Stomach (tissue), 8 donors: ENCODE measurements at regions not wholly inside any gene's neighbourhood (a gene's known extent, or its start where the extent isn't known, plus 50 kb on each side); places are given as distances from the start of the nearest gene placed in this dataset.
A peak's percentile ranks its signal among the peaks of the same experiment; 100 is the strongest.

Source experiments
- DNase-seq, 2 donors: peaks; one replicate each; pipeline versions ENCODE4 v3.0.0 to v3.0.0-alpha.2; 2013 to 2019
- H3K27ac ChIP-seq, 5 donors: fragments of 200-600 bp in 4 of 5; sonication (generic) in 4 of 5; one replicate each; pipeline ENCODE4 v1.5.1; 2013 to 2019; ENCODE audit warnings: mild to moderate bottlenecking in 1 of 5, moderate library complexity in 1 of 5
- H3K27me3 ChIP-seq, 3 donors: fragments of 200-600 bp; sonication (generic); one replicate each; pipeline ENCODE4 v1.5.1; 2017 to 2019; ENCODE audit warnings: mixed run types in 1 of 3
- H3K36me3 ChIP-seq, 4 donors: fragments of 200-600 bp; sonication (generic); 1 replicate in 3 of 4; 2 replicates in 1 of 4; pipeline ENCODE4 v1.5.1; 2016 to 2019
- H3K4me1 ChIP-seq, 4 donors: fragments of 200-600 bp; sonication (generic); one replicate each; pipeline ENCODE4 v1.5.1; 2016 to 2019
- H3K4me3 ChIP-seq, 4 donors: fragments of 200-600 bp; sonication (generic) in 3 of 4; one replicate each; pipeline ENCODE4 v1.5.1; 2016 to 2019; ENCODE audit warnings: mild to moderate bottlenecking in 1 of 4
- H3K9me3 ChIP-seq, 4 donors: fragments of 200-600 bp; sonication (generic); one replicate each; pipeline ENCODE4 v1.5.1; 2016 to 2019
- CTCF ChIP-seq, 7 experiments: fragments of 450-650 bp in 4 of 7; fragments of 200-600 bp in 3 of 7; sonication (generic) in 3 of 7; IDR thresholded peaks; one replicate each; pipeline ENCODE4 v1.5.1; 2016 to 2019; ENCODE audit warnings: antibody characterized with exemption in 7 of 7, control low read depth in 2 of 7, mild to moderate bottlenecking in 1 of 7
- EP300 ChIP-seq: sonication (generic); formaldehyde crosslinking; IDR thresholded peaks from one replicate; pipeline ENCODE4 v1.6.1; 2017; ENCODE audit warnings: antibody characterized with exemption
- POLR2A ChIP-seq, 4 donors: fragments of 450-650 bp; IDR thresholded peaks; one replicate each; pipeline ENCODE4 v1.6.1; 2016; ENCODE audit warnings: antibody characterized with exemption in 4 of 4, control low read depth in 2 of 4, mild to moderate bottlenecking in 1 of 4, moderate library complexity in 1 of 4
- POLR2AphosphoS5 ChIP-seq, 3 donors: sonication (generic); formaldehyde crosslinking; IDR thresholded peaks; one replicate each; pipeline ENCODE4 v1.6.1; 2016; ENCODE audit warnings: antibody characterized with exemption in 3 of 3
- WGBS, 5 donors: extraction: QIAGEN DNeasy Blood & Tissue Kit in 3 of 5; methylation state at CpG; one replicate each; pipeline versions ENCODE4 v1.1.5 to v1.1.7; 2013 to 2018; 5-methylcytosine and 5-hydroxymethylcytosine counted together
- intact Hi-C: fragments of 100-400 bp; cut with DNase I; formaldehyde crosslinking; loops from one replicate; pipeline ENCODE4 v1.15.1; 2023; ENCODE audit warnings: low total_unique reads
- donor health status: healthy with polysubstance abuse.
- donor health status: Bipolar disorder and iron deficiency.
- donor health status: healthy.

DNA sequence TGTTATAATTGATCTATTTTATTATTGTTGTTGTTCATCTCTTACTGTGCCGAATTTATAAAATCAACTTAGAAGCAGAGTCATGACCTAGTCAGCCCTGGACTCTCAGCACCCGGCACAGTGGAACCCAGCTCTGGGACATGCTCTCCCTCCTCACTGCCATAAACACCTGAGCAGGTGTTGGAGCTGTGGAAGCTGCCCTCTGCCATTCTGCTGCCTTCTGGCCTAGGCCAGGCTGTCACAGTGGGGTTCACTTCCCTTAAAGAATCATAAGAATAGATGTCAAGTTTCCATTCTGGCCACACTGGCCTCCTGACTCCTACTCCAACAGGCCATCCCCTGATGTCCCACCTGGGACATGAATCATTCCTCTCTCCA, 192.2 kb downstream of the ZFP36L2 start:
- DNase-seq: no peak
- H3K27ac ChIP-seq: no peak overlapping the region
- peaks cover 15 to 25% (median 19%) of the 10 kb centered on the region in 4 donors for H3K4me1 ChIP-seq
- no peak overlapping the region for H3K4me3 ChIP-seq
- H3K9me3 ChIP-seq: no peaks in the 10 kb centered on the region
- intact Hi-C loops: no loop called here
- WGBS, 5 donors: 90 to 98% (median 97%) methylated on average over 2 of the region's 2 CpGs
- no peaks in the 10 kb centered on the region for H3K36me3 ChIP-seq
- no peaks in the 10 kb centered on the region for H3K27me3 ChIP-seq
- TF ChIP-seq EP300 (no peak), POLR2AphosphoS5 (IDR thresholded peaks at IDR 0.05) (no peak), POLR2A (IDR thresholded peaks at IDR 0.05) (no peak), CTCF (IDR thresholded peaks at IDR 0.05) (no peak)

DNA sequence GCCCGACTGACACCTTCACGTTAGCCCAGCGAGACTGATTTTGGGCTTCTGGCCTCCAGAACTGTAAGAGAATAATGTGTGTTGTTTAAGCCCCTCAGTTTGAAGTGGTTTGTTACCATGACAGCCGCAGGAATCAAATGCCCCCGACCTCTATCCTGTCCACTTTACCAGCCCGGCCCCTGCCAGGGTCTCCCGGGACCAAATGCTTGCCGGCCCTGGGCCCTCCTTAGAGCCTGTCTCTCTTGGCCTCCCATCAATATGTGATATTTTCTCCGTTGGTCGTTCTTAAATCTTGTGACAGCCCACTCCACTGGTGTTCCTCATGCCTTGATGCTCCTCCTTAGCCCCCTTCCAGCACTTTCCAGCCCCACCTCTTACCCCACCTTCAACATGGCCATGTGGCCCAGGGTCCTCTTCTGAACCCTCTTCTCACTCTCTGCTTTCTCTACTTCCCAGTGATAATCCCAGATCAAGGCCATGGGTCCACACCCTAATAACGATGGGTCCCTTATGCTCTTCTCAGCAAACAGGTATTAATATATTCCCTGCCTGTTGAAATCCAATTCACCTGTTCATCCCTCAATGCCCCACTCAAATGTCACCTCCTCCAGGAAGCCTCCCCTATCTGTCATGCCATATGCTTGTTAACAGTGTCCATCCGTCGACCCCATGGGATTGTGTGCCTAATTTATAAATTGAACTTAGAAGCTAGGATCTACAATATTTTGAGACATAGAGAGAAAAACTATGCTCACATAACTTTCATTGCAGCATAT, 192.8 kb downstream of the ZFP36L2 start:
- H3K9me3 ChIP-seq: no peaks in the 10 kb centered on the region
- H3K4me1 ChIP-seq: peaks cover 15 to 24% (median 19%) of the 10 kb centered on the region in 4 donors
- no peak overlapping the region for H3K4me3 ChIP-seq
- H3K27me3 ChIP-seq: no peaks in the 10 kb centered on the region
- H3K27ac ChIP-seq: peak overlapping the region in 1 of 5 donors; percentile 61
- no peak for TF ChIP-seq POLR2AphosphoS5 (IDR thresholded peaks at IDR 0.05)
- TF ChIP-seq CTCF (IDR thresholded peaks at IDR 0.05): no peak
- TF ChIP-seq EP300: no peak
- no peak for TF ChIP-seq POLR2A (IDR thresholded peaks at IDR 0.05)
- intact Hi-C loops: no loop called here
- WGBS, 5 donors: 94 to 98% (median 95%) methylated on average over 13 of the region's 13 CpGs
- no peak for DNase-seq
- H3K36me3 ChIP-seq: no peaks in the 10 kb centered on the region

- no peak for DNase-seq
- H3K36me3 ChIP-seq: no peaks in the 10 kb centered on the region
- no peaks in the 10 kb centered on the region for H3K27me3 ChIP-seq
- intact Hi-C loops: no loop called here
- H3K4me1 ChIP-seq: peaks cover 15 to 17% (median 16%) of the 10 kb centered on the region in 4 donors
- WGBS, 5 donors: 79 to 84% (median 81%) methylated on average over 7 of the region's 7 CpGs
- no peak overlapping the region for H3K4me3 ChIP-seq
- no peaks in the 10 kb centered on the region for H3K9me3 ChIP-seq
- peak overlapping the region in 3 of 5 donors; percentile 55 to 80 (median 61) for H3K27ac ChIP-seq
- no peak for TF ChIP-seq CTCF (IDR thresholded peaks at IDR 0.05)
- no peak for TF ChIP-seq POLR2A (IDR thresholded peaks at IDR 0.05)
- no peak for TF ChIP-seq EP300
- TF ChIP-seq POLR2AphosphoS5 (IDR thresholded peaks at IDR 0.05): no peak
Observed at GRCh38 chr2:43033016-43033270, 193.5 kb downstream of the ZFP36L2 start.

DNA sequence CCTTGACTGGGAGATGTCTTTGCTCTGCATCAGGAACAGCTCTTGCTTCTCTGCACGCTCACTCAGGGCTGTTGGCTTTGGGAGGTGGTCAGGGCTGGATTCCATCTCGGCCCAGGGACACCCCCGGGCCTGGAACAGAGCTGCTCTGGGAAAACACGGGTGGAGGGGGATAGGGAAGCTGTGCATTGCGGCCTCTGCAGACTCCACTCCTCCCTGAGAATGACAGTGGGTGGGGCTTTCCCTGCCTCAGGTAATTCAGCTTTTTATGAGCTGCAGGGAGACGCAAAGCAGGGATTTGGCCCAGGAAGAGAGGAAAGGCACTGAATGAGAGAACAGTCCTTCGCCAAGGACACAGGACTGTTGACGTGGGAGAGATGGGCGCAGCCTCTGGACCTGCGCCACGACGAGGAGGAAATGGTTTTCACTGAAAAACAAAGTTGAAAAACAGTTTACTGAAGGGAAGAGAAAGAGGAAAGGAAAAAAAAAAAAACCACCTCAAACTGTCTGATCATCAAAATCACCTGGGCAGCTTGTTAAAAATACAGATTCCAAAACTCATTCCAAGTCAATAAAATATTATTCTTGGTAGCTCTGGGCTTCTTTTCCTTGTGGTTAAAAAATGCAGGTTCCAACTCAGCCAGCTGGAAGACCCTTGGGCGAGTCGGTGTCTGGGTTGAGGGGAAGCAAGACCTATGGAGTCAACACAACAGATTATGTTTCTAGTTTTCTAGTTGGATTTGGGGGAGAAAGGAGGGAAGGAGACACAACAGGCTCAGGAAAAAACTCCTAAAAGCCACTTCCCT, 194.0 kb downstream of the ZFP36L2 start:
- H3K4me3 ChIP-seq: no peak overlapping the region
- DNase-seq: peak; percentile 51 to 81
- TF ChIP-seq EP300 (no peak), POLR2AphosphoS5 (IDR thresholded peaks at IDR 0.05) (peak in 2 of 3 donors; percentile 18 to 56)
- WGBS, 5 donors: 25 to 33% (median 31%) methylated on average over 14 of the region's 14 CpGs
- no peaks in the 10 kb centered on the region for H3K9me3 ChIP-seq
- H3K4me1 ChIP-seq: peaks cover 15 to 19% (median 17%) of the 10 kb centered on the region in 4 donors
- no peaks in the 10 kb centered on the region for H3K36me3 ChIP-seq
- peak overlapping the region; percentile 5 to 80 (median 55) for H3K27ac ChIP-seq
- no peaks in the 10 kb centered on the region for H3K27me3 ChIP-seq
- intact Hi-C loops: no loop called here
